ENCODE measurements at regions not wholly inside any gene's neighbourhood (a gene's known extent, or its start where the extent isn't known, plus 50 kb on each side); places are given as distances from the start of the nearest gene placed in this dataset.

DNA sequence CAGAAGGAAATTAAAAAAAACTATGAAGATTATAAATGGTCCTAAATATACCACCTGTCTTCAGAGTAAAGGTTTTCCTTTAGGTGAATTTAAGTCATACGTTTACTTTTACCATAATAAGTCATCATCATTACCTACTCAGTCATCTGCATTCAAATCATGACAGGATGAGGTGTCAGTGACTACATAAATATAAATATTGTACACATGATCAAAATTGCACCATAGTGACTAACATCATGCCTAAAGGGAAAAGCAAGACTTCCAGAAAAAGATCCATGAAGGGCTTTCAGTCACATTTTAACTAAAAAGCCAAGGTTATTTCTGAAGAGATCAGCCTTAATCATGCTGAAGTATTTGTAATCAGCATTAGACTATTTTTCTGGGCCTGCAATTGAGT lies 759.9 kb upstream of the FLRT2 start:
- no peak for TF ChIP-seq POLR2AphosphoS5 (IDR thresholded peaks at IDR 0.05; ENCODE audit: borderline replicate concordance, low read depth, low read length)
- no peak for TF ChIP-seq EZH2 (IDR thresholded peaks at IDR 0.05)
